ENCODE measurements at regions not wholly inside any gene's neighbourhood (a gene's known extent, or its start where the extent isn't known, plus 50 kb on each side); places are given as distances from the start of the nearest gene placed in this dataset.
"Not testable (repeated sequence)": the region's sequence is repeated elsewhere in the genome, so short reads cannot be mapped to it uniquely, and the experiment has no call there.

DNA sequence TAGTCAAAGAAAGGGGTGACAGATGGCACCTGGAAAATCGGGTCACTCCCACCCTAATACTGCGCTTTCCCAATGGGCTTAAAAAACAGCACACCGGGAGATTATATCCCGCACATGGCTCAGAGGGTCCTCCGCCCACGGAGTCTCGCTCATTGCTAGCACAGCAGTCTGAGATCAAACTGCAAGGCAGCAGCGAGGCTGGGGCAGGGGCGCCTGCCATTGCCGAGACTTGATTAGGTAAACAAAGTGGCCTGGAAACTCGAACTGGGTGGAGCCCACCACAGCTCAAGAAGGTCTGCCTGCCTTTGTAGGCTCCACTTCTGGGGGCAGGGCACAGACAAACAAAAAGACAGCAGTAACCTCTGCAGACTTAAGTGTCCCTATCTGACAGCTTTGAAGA, 159.1 kb downstream of the NFKBIZ start:
- TF ChIP-seq, protein P1, sequence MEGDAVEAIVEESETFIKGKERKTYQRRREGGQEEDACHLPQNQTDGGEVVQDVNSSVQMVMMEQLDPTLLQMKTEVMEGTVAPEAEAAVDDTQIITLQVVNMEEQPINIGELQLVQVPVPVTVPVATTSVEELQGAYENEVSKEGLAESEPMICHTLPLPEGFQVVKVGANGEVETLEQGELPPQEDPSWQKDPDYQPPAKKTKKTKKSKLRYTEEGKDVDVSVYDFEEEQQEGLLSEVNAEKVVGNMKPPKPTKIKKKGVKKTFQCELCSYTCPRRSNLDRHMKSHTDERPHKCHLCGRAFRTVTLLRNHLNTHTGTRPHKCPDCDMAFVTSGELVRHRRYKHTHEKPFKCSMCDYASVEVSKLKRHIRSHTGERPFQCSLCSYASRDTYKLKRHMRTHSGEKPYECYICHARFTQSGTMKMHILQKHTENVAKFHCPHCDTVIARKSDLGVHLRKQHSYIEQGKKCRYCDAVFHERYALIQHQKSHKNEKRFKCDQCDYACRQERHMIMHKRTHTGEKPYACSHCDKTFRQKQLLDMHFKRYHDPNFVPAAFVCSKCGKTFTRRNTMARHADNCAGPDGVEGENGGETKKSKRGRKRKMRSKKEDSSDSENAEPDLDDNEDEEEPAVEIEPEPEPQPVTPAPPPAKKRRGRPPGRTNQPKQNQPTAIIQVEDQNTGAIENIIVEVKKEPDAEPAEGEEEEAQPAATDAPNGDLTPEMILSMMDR (IDR thresholded peaks at IDR 0.05), result not testable (repeated sequence)
- TF ChIP-seq EZH2 (IDR thresholded peaks at IDR 0.05; ENCODE audit: borderline replicate concordance, insufficient read depth, low read depth, low read length, poor library complexity, severe bottlenecking), result not testable (repeated sequence)

Measured in B cell (primary cell).